Neural cell (in vitro differentiated cells): ENCODE measurements at regions not wholly inside any gene's neighbourhood (a gene's known extent, or its start where the extent isn't known, plus 50 kb on each side); places are given as distances from the start of the nearest gene placed in this dataset.

Experiments
- H2AFZ ChIP-seq: fragments of 200-600, 300-800 bp; sonication (generic), shearing (Covaris generic); 2 replicates; pipeline ENCODE4 v1.6.0; 2014; ENCODE audit warnings: low read depth, mild to moderate bottlenecking, antibody characterized with exemption, low read length, moderate library complexity
- H3F3A ChIP-seq: fragments of 200-600 bp; shearing (Covaris generic); 2 replicates; pipeline ENCODE4 v1.6.1; 2016; ENCODE audit warnings: mild to moderate bottlenecking, moderate library complexity, mixed read lengths, antibody characterized with exemption, low read length; ENCODE audit not compliant: insufficient read depth, poor library complexity, severe bottlenecking
- H3K27ac ChIP-seq: fragments of 200-600, 300-800 bp; sonication (generic), shearing (Covaris generic); 2 replicates; pipeline ENCODE4 v1.5.1; 2014; ENCODE audit warnings: mild to moderate bottlenecking, low read length, moderate library complexity
- H3K27me3 ChIP-seq: fragments of 300-800, 200-600 bp; sonication (generic), shearing (Covaris generic); 2 replicates; pipeline ENCODE4 v1.6.0; 2014; ENCODE audit warnings: mild to moderate bottlenecking, low read depth, low read length, moderate library complexity; ENCODE audit not compliant: insufficient read depth
- H3K36me3 ChIP-seq: fragments of 300-800, 200-600 bp; sonication (generic), shearing (Covaris generic); 2 replicates; pipeline ENCODE4 v1.5.1; 2014; ENCODE audit warnings: mild to moderate bottlenecking, antibody characterized with exemption, low read length, moderate library complexity; ENCODE audit not compliant: insufficient read depth
- H3K4me2 ChIP-seq: fragments of 300-800, 200-600 bp; sonication (generic), shearing (Covaris generic); 2 replicates; pipeline ENCODE4 v1.6.0; 2014; ENCODE audit warnings: mild to moderate bottlenecking, low read length
- H3K4me3 ChIP-seq: fragments of 300-800, 200-600 bp; sonication (generic), shearing (Covaris generic); 2 replicates; pipeline ENCODE4 v1.5.1; 2014; ENCODE audit warnings: mild to moderate bottlenecking, low read length, moderate library complexity
- H3K79me2 ChIP-seq: fragments of 200-600 bp; shearing (Covaris generic); replicated peaks from 2 replicates; pipeline ENCODE4 v1.6.0; 2014; ENCODE audit warnings: mild to moderate bottlenecking, low read length, moderate library complexity; ENCODE audit not compliant: insufficient read depth
- H3K9ac ChIP-seq: fragments of 300-800, 200-600 bp; sonication (generic), shearing (Covaris generic); 2 replicates; pipeline ENCODE4 v1.6.1; 2016; ENCODE audit warnings: mild to moderate bottlenecking, low read length, mixed read lengths
- H3K9me2 ChIP-seq: fragments of 200-600 bp; shearing (Covaris generic); 2 replicates; pipeline ENCODE4 v1.6.1; 2016; ENCODE audit warnings: mild to moderate bottlenecking, low read length, mixed read lengths; ENCODE audit not compliant: insufficient read depth
- H3K9me3 ChIP-seq: fragments of 200-600, 300-800 bp; sonication (generic), shearing (Covaris generic); 2 replicates; pipeline ENCODE4 v1.6.1; 2016; ENCODE audit warnings: mild to moderate bottlenecking, mixed run types, low read length, moderate library complexity, mixed read lengths
- H4K20me1 ChIP-seq: fragments of 200-600 bp; shearing (Covaris generic); 2 replicates; pipeline ENCODE4 v1.6.1; 2016; ENCODE audit warnings: mild to moderate bottlenecking, mixed run types; ENCODE audit not compliant: insufficient read depth
- CTCF ChIP-seq: fragments of 450-650 bp; IDR thresholded peaks from 2 replicates; pipeline ENCODE4 v1.5.1; 2014; ENCODE audit warnings: antibody characterized with exemption, mild to moderate bottlenecking, moderate library complexity; ENCODE audit not compliant: poor library complexity, severe bottlenecking
- EP300 ChIP-seq: fragments of 450-650 bp; conservative IDR thresholded peaks from 2 replicates; pipeline ENCODE4 v1.6.1; 2014; ENCODE audit warnings: antibody characterized with exemption, mild to moderate bottlenecking, moderate library complexity; ENCODE audit not compliant: poor library complexity, severe bottlenecking
- EZH2 ChIP-seq: fragments of 200-600, 300-800 bp; shearing (Covaris generic), sonication (generic); IDR thresholded peaks from 2 replicates; pipeline ENCODE4 v1.6.1; 2014; ENCODE audit warnings: antibody characterized with exemption, low read length, borderline replicate concordance, mild to moderate bottlenecking; ENCODE audit not compliant: insufficient read depth, poor library complexity, severe bottlenecking
- MXI1 ChIP-seq: fragments of 450-650 bp; conservative IDR thresholded peaks from 2 replicates; pipeline ENCODE4 v1.6.1; 2014; ENCODE audit warnings: antibody characterized with exemption, mild to moderate bottlenecking; ENCODE audit not compliant: poor library complexity, severe bottlenecking
- POLR2AphosphoS5 ChIP-seq: IDR thresholded peaks from 2 replicates; pipeline ENCODE4 v1.6.1; 2012
- RAD21 ChIP-seq: fragments of 450-650 bp; conservative IDR thresholded peaks from 2 replicates; pipeline ENCODE4 v1.6.1; 2014; ENCODE audit warnings: antibody characterized with exemption, mild to moderate bottlenecking, moderate library complexity
- REST ChIP-seq: IDR thresholded peaks from 2 replicates; pipeline ENCODE4 v1.6.1; 2012; ENCODE audit warnings: borderline replicate concordance
- SMC3 ChIP-seq: fragments of 450-650 bp; conservative IDR thresholded peaks from 2 replicates; pipeline ENCODE4 v1.6.1; 2014; ENCODE audit warnings: antibody characterized with exemption, mild to moderate bottlenecking, moderate library complexity; ENCODE audit not compliant: poor library complexity
- TAF1 ChIP-seq: IDR thresholded peaks from 2 replicates; pipeline ENCODE4 v1.6.1; 2012; ENCODE audit warnings: low read depth

DNA sequence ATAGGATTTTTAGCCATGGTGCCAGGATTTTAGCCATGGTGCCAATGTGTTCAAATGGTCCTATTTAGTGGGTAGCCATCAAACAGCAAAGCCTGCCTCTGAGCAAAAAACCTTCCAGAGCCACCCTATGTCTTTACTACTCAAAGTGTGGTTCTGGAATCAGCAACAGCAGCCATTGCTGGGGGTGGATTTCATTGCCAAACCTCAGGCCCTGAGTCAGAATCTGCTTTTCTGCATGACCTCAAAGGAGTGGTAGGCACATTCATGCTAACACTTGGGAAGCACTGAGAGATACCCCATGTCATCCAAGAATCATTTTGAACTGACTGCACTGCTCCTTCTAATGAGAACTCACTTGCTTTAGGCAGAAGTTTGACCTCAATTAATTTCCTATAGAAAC lies 603.0 kb downstream of the CDY2B start:
- no peak overlapping the region for H3K27ac ChIP-seq
- H4K20me1 ChIP-seq = no peaks in the 10 kb centered on the region
- H3K36me3 ChIP-seq = no peaks in the 10 kb centered on the region
- no peak overlapping the region for H3K9ac ChIP-seq
- no peaks in the 10 kb centered on the region for H3F3A ChIP-seq
- H2AFZ ChIP-seq = no peak overlapping the region
- no peaks in the 10 kb centered on the region for H3K27me3 ChIP-seq
- H3K79me2 ChIP-seq = no peaks in the 10 kb centered on the region
- no peak overlapping the region for H3K4me2 ChIP-seq
- no peak overlapping the region for H3K4me3 ChIP-seq
- no peaks in the 10 kb centered on the region for H3K9me2 ChIP-seq
- no peaks in the 10 kb centered on the region for H3K9me3 ChIP-seq
- TF ChIP-seq TAF1 = no peak
- no peak for TF ChIP-seq EZH2
- no peak for TF ChIP-seq MXI1
- TF ChIP-seq EP300 = no peak
- TF ChIP-seq REST = no peak
- TF ChIP-seq SMC3 = no peak
- TF ChIP-seq CTCF = no peak
- no peak for TF ChIP-seq POLR2AphosphoS5
- TF ChIP-seq RAD21 = no peak

DNA sequence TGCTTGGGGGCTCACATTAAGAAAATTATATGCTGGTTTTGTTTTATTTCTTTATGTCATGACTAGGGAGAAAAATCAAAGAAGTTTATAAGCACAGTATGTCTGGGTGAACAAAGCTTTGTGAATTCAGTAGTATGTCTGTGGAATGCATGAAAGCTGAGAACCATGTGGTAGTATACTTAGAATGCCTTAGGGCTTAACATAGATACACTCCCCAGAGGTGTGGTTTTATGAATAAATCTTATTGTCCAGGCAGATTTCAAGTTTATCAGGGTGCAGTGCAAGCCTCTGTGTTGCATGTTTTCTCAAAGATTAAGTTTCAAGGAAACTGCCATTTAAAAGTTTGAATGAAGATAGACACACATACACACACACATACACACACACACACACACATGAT lies 620.5 kb downstream of the CDY2B start:
- Histone ChIP-seq H2AFZ (no peak overlapping the region), H3K79me2 (no peaks in the 10 kb centered on the region), H3K36me3 (no peaks in the 10 kb centered on the region), H3K9me2 (no peaks in the 10 kb centered on the region), H4K20me1 (no peaks in the 10 kb centered on the region), H3K27ac (no peak overlapping the region), H3K4me2 (no peak overlapping the region), H3K9me3 (no peaks in the 10 kb centered on the region), H3F3A (no peaks in the 10 kb centered on the region), H3K27me3 (no peaks in the 10 kb centered on the region), H3K9ac (no peak overlapping the region), H3K4me3 (no peak overlapping the region)
- TF ChIP-seq MXI1 (no peak), EP300 (no peak), TAF1 (no peak), EZH2 (no peak), CTCF (no peak), POLR2AphosphoS5 (no peak), SMC3 (no peak), REST (no peak), RAD21 (no peak)
